Keratinocyte (primary cell): ENCODE measurements at regions not wholly inside any gene's neighbourhood (a gene's known extent, or its start where the extent isn't known, plus 50 kb on each side); places are given as distances from the start of the nearest gene placed in this dataset.

Source experiments
- CTCF ChIP-seq, 3 experiments: IDR thresholded peaks in 1 of 3; conservative IDR thresholded peaks in 1 of 3; optimal IDR thresholded peaks in 1 of 3; 2 replicates in 2 of 3; 3 replicates in 1 of 3; pipeline versions ENCODE3 to v1.5.1; 2011; ENCODE audit warnings: low read length in 3 of 3, mild to moderate bottlenecking in 3 of 3, moderate library complexity in 2 of 3, control low read depth in 1 of 3, inconsistent platforms in 1 of 3; ENCODE audit not compliant: insufficient read depth in 2 of 3; ENCODE audit errors: extremely low read depth in 1 of 3
- EZH2 ChIP-seq: IDR thresholded peaks from one replicate; pipeline ENCODE4 v1.6.1; 2012; ENCODE audit warnings: inconsistent platforms, mild to moderate bottlenecking, low read length, moderate library complexity

DNA sequence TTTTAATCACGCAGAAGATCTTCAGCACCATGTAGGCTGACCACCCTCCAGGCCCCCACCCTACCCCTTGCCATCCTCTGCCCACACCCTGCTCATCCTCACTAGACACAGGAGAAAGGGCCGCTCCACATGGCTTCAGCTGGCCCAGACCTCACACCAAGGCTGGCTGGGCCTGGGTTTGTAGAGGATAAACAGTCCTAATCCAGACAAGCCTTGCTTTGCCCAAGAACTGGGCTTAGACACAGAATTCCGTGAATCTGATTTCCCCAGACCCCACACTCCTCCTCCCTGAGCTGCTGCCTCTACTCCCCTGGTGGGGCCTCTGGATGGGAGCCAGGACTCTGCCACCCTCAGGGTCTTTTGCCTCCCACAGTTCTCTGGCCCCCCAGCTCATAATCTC lies 185.3 kb downstream of the CYP26B1 start:
- no peak for TF ChIP-seq CTCF (optimal IDR thresholded peaks at IDR 0.05 in 1 of 3, IDR thresholded peaks at IDR 0.05 in 1 of 3, conservative IDR thresholded peaks at IDR 0.05 in 1 of 3; ENCODE audit: extremely low read depth in 1 of 3, insufficient read depth in 2 of 3, low read length in 3 of 3)
- no peak for TF ChIP-seq EZH2
